GM18868 (cell line): ENCODE measurements at regions not wholly inside any gene's neighbourhood (a gene's known extent, or its start where the extent isn't known, plus 50 kb on each side); places are given as distances from the start of the nearest gene placed in this dataset.

Experiments
- ATAC-seq: cut with Tn5 transposase; IDR thresholded peaks from one replicate; pipeline ENCODE4 v1.9.1; 2021; ENCODE audit warnings: mild to moderate bottlenecking, moderate library complexity; ENCODE audit not compliant: unreplicated experiment

GRCh38 chr11:122186439-122187080, 70.5 kb upstream of the BLID start:
- no peak for ATAC-seq

GRCh38 chr11:122183933-122184332, 67.9 kb upstream of the BLID start:
- no peak for ATAC-seq

- ATAC-seq, result no peak
These were observed 65.9 kb upstream of the BLID start for GRCh38 chr11:122181893-122182292.

- ATAC-seq, result no peak
These were observed 65.4 kb upstream of the BLID start for GRCh38 chr11:122181372-122181771.

- ATAC-seq, result no peak
These were observed 64.2 kb upstream of the BLID start for GRCh38 chr11:122179961-122180834.

- ATAC-seq, result no peak
These were observed 62.8 kb upstream of the BLID start for GRCh38 chr11:122178795-122179194.

- ATAC-seq, result no peak
These were observed 61.2 kb upstream of the BLID start for GRCh38 chr11:122177238-122177637.

GRCh38 chr11:122176651-122177050, 60.6 kb upstream of the BLID start:
- ATAC-seq, result no peak

GRCh38 chr11:122175306-122175705, 59.3 kb upstream of the BLID start:
- ATAC-seq, result no peak

- ATAC-seq, result no peak
These were observed 57.6 kb upstream of the BLID start for GRCh38 chr11:122173587-122173986.

GRCh38 chr11:122173074-122173450, 57.0 kb upstream of the BLID start:
- no peak for ATAC-seq

GRCh38 chr11:122172352-122173073, 56.5 kb upstream of the BLID start:
- no peak for ATAC-seq

GRCh38 chr11:122170815-122171475, 54.9 kb upstream of the BLID start:
- no peak for ATAC-seq

- ATAC-seq, result no peak
These were observed 52.2 kb upstream of the BLID start for GRCh38 chr11:122168218-122168617.

- ATAC-seq, result no peak
These were observed 51.1 kb upstream of the BLID start for GRCh38 chr11:122167100-122167499.

GRCh38 chr11:122165607-122166371, 49.8 kb upstream of the BLID start:
- ATAC-seq, result no peak
